ENCODE measurements at regions not wholly inside any gene's neighbourhood (a gene's known extent, or its start where the extent isn't known, plus 50 kb on each side); places are given as distances from the start of the nearest gene placed in this dataset.

- H3K9me2 ChIP-seq (replicated peaks; ENCODE audit: insufficient read depth, low read length): no peaks in the 10 kb centered on the region
- no peak overlapping the region for H3K9ac ChIP-seq (ENCODE audit: low read length)
- H3K27ac ChIP-seq (ENCODE audit: low read length): no peak overlapping the region
- H3K79me2 ChIP-seq (ENCODE audit: low read length): no peaks in the 10 kb centered on the region
- no peaks in the 10 kb centered on the region for H3F3A ChIP-seq (ENCODE audit: insufficient read depth, low read length)
- H4K20me1 ChIP-seq (ENCODE audit: insufficient read depth, low read length): no peaks in the 10 kb centered on the region
- no peak for DNase-seq
- no peak for TF ChIP-seq EZH2phosphoT487 (IDR thresholded peaks at IDR 0.05; ENCODE audit: low read length)
- H3K4me3 ChIP-seq (ENCODE audit: low read length): no peak overlapping the region
- H3K4me2 ChIP-seq (ENCODE audit: low read depth, low read length): no peak overlapping the region
- no peaks in the 10 kb centered on the region for H3K36me3 ChIP-seq (replicated peaks; ENCODE audit: insufficient read depth, low read length)
- H3K9me3 ChIP-seq (replicated peaks; ENCODE audit: insufficient read depth, low read length): no peaks in the 10 kb centered on the region
- no peak overlapping the region for H2AFZ ChIP-seq (ENCODE audit: low read length)
- no peaks in the 10 kb centered on the region for H3K4me1 ChIP-seq (ENCODE audit: low read length)
- H3K27me3 ChIP-seq (replicated peaks; ENCODE audit: insufficient read depth, low read length): peaks cover 38% of the 10 kb centered on the region; the same call in 1 of the 2 replicates
These were observed 160.6 kb downstream of the IRF8 start for GRCh38 chr16:86059253-86060171.

GRCh38 chr16:86060381-86061317, 161.7 kb downstream of the IRF8 start:
- H3K4me1 ChIP-seq (ENCODE audit: low read length): no peaks in the 10 kb centered on the region
- peaks cover 30% of the 10 kb centered on the region; the same call in 1 of the 2 replicates for H3K27me3 ChIP-seq (replicated peaks; ENCODE audit: insufficient read depth, low read length)
- no peaks in the 10 kb centered on the region for H3K79me2 ChIP-seq (ENCODE audit: low read length)
- no peak overlapping the region for H2AFZ ChIP-seq (ENCODE audit: low read length)
- H4K20me1 ChIP-seq (ENCODE audit: insufficient read depth, low read length): no peaks in the 10 kb centered on the region
- H3K36me3 ChIP-seq (replicated peaks; ENCODE audit: insufficient read depth, low read length): no peaks in the 10 kb centered on the region
- TF ChIP-seq EZH2phosphoT487 (IDR thresholded peaks at IDR 0.05; ENCODE audit: low read length) (no peak), EZH2 (optimal IDR thresholded peaks at IDR 0.05; ENCODE audit: low read depth, low read length) (no peak)
- TF ChIP-seq, protein P1, sequence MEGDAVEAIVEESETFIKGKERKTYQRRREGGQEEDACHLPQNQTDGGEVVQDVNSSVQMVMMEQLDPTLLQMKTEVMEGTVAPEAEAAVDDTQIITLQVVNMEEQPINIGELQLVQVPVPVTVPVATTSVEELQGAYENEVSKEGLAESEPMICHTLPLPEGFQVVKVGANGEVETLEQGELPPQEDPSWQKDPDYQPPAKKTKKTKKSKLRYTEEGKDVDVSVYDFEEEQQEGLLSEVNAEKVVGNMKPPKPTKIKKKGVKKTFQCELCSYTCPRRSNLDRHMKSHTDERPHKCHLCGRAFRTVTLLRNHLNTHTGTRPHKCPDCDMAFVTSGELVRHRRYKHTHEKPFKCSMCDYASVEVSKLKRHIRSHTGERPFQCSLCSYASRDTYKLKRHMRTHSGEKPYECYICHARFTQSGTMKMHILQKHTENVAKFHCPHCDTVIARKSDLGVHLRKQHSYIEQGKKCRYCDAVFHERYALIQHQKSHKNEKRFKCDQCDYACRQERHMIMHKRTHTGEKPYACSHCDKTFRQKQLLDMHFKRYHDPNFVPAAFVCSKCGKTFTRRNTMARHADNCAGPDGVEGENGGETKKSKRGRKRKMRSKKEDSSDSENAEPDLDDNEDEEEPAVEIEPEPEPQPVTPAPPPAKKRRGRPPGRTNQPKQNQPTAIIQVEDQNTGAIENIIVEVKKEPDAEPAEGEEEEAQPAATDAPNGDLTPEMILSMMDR (IDR thresholded peaks at IDR 0.05; ENCODE audit: low read length): no peak
- H3K9me2 ChIP-seq (replicated peaks; ENCODE audit: insufficient read depth, low read length): no peaks in the 10 kb centered on the region
- no peaks in the 10 kb centered on the region for H3F3A ChIP-seq (ENCODE audit: insufficient read depth, low read length)
- no peaks in the 10 kb centered on the region for H3K9me3 ChIP-seq (replicated peaks; ENCODE audit: insufficient read depth, low read length)
- H3K9ac ChIP-seq (ENCODE audit: low read length): no peak overlapping the region
- DNase-seq: no peak
- H3K4me2 ChIP-seq (ENCODE audit: low read depth, low read length): no peak overlapping the region
- H3K4me3 ChIP-seq (ENCODE audit: low read length): no peak overlapping the region
- H3K27ac ChIP-seq (ENCODE audit: low read length): no peak overlapping the region

DNA sequence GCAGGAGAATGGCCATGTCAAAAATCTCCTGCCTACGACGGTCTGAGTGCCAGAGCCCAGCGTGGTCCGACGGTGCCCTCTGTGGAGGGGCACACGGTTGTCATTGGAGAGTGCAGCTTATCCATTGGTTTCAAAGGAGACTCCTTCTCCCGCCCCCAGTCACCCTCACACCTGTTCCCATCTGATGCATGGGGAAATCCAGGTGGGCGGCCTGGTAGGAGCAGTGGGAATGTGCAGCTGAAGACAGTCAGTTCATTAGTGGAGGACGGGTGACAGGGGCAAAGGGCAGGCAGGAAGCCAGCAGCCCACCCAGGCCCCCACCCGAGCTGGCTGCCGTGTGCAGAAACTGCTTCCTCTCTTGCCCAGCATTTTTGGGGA, 162.3 kb downstream of the IRF8 start:
- TF ChIP-seq EZH2phosphoT487 (IDR thresholded peaks at IDR 0.05; ENCODE audit: low read length) (no peak), EZH2 (optimal IDR thresholded peaks at IDR 0.05; ENCODE audit: low read depth, low read length) (no peak)
- TF ChIP-seq, protein P1 (IDR thresholded peaks at IDR 0.05; ENCODE audit: low read length): no peak

More for the DNA sequence above, 162.3 kb downstream of the IRF8 start:
- no peak overlapping the region for H3K27ac ChIP-seq (ENCODE audit: low read length)
- H4K20me1 ChIP-seq (ENCODE audit: insufficient read depth, low read length): no peaks in the 10 kb centered on the region
- no peaks in the 10 kb centered on the region for H3K36me3 ChIP-seq (replicated peaks; ENCODE audit: insufficient read depth, low read length)
- H3K9me3 ChIP-seq (replicated peaks; ENCODE audit: insufficient read depth, low read length): no peaks in the 10 kb centered on the region
- H3K4me1 ChIP-seq (ENCODE audit: low read length): no peaks in the 10 kb centered on the region
- H3K4me2 ChIP-seq (ENCODE audit: low read depth, low read length): no peak overlapping the region
- no peaks in the 10 kb centered on the region for H3K79me2 ChIP-seq (ENCODE audit: low read length)
- no peak overlapping the region for H2AFZ ChIP-seq (ENCODE audit: low read length)
- no peaks in the 10 kb centered on the region for H3F3A ChIP-seq (ENCODE audit: insufficient read depth, low read length)
- no peak overlapping the region for H3K9ac ChIP-seq (ENCODE audit: low read length)
- no peak for DNase-seq
- H3K27me3 ChIP-seq (replicated peaks; ENCODE audit: insufficient read depth, low read length): peaks cover 30% of the 10 kb centered on the region; the same call in 1 of the 2 replicates
- H3K4me3 ChIP-seq (ENCODE audit: low read length): no peak overlapping the region
- H3K9me2 ChIP-seq (replicated peaks; ENCODE audit: insufficient read depth, low read length): no peaks in the 10 kb centered on the region
